HG03066 (cell line): ENCODE measurements at regions not wholly inside any gene's neighbourhood (a gene's known extent, or its start where the extent isn't known, plus 50 kb on each side); places are given as distances from the start of the nearest gene placed in this dataset.
"Not testable (repeated sequence)": the region's sequence is repeated elsewhere in the genome, so short reads cannot be mapped to it uniquely, and the experiment has no call there.

Experiments used
- ATAC-seq: cut with Tn5 transposase; IDR thresholded peaks from one replicate; pipeline ENCODE4 v1.9.1; 2021; ENCODE audit warnings: low read depth; ENCODE audit not compliant: unreplicated experiment

DNA sequence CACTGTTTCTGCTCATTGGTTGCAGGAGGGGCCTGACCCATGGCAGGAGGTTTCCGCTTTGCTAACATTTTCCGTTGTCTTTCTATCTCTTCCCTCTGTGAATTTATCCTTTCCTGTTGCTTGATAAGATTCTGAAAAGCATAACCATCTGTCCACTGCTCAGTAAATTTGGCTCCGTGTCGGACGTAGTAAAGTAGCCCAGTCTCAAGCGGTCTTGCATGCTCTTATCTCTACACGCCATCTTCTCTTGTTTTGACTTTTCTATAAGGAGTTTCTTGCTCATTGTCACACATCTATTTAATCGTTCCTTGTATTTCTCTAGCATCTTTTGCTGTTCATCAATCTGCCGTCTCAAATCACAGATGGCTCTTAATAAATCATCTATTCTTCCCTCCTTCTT, 216.3 kb upstream of the CCL2 start:
- ATAC-seq: not testable (repeated sequence)

DNA sequence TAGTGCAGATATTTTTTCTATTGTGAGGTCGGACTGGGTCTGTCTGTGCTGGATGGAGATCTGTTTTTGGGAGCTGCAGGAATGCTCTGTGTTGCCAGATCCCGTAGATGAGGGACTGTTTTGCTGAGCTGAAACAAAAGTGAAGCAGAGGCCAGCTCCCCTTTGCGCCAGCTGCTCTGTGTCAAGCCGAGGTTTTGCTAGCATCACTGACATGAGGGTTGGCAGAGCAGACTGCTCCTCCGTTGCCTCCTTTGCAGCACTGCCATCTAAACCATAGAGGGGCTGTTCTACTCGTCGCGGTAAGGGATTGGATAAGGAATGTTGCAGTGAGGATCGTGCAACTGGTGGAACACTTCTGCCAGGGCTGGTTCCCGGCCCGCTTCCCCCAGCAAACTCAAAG, 215.9 kb upstream of the CCL2 start:
- ATAC-seq: not testable (repeated sequence)

DNA sequence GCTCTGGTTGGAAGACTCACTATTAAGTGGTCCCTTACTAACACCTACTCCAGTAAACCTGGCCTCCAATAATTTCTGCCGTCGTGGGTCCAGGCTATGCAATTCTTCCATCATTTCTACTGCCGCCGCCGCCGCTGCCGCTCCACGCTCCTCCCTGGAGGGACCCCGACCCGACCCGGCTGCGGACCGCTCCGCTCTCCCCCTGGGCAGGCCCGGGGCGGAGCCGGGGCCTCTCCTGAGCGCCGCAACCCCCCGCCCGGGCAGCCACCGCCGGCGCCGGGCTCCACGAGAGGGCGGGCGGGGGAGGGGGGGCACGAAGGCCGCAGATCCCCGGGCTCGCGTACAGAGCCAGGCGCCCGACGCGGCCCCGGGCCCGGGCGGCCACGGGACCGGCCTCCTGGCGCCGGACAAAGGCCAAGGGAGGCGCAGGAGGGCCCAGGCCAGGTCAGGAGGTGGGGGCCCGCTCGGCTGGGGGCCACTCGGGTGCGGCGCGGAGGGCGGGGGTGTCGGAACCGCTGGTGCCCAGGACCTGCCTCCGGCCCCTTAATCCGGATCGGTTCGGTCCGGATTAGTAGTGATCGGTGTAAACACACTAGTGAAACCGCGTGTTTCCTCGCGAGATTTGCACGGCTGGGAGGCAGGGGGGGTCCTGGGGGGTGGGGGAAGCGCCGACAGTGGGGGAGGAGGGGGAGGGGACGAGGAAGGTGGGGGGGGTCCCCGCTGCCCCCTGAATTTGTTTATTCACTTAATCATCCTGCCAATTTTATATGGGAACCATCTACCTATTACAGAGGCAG, 215.1 kb upstream of the CCL2 start:
- ATAC-seq: not testable (repeated sequence)

DNA sequence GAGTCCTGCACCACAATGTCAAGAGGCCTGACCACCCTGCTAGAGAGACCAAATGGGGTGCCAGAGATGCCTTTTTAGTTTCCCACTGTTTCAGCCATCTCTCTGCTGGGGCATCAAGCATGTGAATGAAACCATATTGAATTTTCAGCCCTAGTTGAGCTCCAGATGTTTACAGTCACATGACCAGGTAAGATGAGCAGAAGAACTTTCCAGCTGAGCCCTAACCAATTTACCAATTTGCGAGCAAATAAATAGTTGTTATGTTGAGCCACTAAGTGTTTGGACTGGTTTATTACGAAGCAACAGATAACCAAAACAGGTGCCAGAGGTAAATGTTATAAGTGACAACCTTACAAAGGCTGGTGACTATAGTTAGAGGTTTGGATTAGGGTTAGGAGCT, 209.1 kb upstream of the CCL2 start:
- no peak for ATAC-seq

DNA sequence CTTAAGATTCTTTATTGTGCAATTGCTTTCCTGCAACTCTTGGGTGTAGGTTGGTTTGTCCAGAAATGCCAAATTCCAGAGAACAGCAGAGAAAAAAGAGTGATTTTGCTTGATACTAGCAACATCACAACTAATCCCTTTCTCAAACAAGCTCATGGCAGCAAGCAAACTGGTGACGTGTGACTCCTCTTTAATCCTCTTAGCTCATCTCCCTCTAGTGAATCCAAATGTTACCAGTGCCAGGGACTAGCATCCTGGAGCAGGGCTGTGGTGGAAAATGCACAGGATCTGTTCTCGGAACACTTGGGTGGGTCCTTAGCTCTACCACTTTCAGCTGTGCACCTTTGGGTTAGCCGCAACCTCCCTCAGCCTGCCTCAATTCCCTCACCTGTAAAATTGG, 204.0 kb upstream of the CCL2 start:
- ATAC-seq: no peak

DNA sequence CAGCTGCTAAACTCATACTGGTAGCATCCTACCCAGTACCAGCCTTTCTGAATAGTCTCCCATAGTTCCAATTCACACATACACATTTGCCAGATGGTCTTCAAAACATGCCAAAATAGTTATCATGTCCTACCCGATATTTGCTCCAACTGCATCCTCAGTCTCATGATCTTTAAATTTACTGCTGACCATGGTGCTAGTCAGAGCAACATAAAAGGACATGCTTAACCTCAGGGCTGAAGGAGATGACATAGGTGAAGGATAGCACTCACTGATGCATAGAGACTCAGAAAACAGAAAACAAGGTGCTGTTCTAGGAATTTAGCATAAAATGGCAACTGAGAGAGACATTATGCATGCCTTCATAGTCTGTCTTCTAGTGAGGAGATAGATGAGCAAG, 200.6 kb upstream of the CCL2 start:
- ATAC-seq: no peak

DNA sequence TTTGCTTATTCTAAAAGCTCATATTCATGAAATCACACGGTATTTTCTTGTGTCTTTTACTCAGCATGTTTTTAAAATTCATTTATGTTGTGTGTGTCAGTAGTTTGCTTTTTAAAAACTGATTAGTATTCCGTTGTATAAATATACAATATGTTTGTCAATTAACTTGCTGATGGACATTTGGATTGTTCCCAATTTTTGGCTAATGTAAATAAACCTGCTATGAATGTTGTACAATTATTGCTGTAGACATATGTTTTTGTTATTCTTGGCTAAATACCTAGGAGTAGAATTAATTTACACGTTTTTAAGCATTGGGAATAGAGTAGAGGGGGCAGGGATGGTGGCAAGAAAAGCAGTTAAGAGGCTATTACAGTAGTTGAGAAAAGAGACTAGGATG, 199.5 kb upstream of the CCL2 start:
- ATAC-seq: no peak

DNA sequence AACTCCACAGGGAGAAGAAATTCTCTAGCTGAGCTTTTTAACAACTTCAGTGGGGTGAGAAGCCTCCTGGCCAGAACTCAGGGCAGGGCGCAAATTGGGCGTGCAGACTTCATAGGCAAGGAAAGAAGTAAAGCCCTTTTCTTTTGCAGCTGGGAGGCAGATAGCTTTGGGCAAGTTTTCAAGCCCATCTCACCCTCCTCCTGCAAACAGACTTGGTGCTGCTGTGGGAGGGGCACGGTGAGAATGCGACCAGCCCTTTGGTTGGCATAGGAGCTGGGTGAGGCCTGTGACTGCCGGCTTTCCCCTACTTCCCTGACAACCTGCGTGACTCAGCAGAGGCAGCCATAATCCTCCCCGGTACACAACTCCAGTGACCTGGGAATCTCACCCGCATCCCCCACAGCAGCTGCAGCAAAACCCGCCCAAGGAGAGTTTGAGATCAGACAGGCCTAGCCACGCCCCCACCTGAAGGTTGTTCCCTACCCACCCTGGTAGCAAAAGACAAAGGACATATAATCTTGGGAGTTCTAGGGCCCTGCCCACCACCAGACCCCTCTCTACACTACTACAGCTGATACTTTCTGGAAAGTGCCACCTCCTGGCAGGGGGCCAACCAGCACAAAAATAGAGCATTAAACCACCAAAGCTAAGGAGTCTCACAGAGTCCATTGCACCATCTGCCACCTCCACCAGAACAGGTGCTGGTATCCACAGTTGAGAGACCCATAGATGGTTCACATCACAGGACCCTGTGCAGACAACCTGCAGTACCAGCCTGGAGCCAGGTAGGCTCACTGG, 195.5 kb upstream of the CCL2 start:
- no peak for ATAC-seq

DNA sequence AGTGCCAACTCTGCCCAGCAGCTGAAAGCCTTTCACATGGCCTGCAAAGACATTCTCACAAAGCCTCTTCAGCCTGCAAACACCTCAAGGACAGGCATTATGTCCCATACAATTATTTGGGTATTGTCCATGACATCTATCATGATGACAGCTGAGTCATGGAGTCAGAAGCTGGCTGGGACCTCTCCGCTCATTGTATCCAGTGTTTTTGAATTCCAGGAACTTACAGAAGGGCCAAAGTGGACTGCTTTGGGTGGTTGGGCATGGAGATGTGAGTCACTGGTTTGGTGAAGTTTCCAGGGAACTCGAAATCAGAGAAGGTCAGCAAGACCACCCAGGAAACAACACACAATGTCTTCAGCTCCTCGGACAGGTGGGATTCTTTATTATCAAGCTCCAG, 188.6 kb upstream of the CCL2 start:
- ATAC-seq: no peak

DNA sequence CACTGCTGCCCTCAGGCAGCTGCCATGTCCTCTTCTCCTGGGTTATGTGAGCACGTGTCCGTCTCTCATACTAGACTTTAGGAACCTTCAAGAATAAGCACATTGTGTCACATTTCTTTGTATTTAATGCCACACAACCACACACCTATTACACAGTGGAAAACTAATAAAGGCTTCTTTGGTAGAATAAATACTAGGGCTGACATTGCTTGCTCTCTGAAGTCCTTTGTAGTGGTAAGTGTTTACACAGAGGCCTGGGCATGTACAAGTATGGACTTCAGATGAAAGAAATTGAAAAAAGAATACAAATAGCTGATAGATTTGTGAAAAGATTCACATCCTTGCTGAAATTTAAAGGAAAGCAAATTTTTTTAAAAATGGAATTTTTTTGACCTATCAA, 188.1 kb upstream of the CCL2 start:
- no peak for ATAC-seq

DNA sequence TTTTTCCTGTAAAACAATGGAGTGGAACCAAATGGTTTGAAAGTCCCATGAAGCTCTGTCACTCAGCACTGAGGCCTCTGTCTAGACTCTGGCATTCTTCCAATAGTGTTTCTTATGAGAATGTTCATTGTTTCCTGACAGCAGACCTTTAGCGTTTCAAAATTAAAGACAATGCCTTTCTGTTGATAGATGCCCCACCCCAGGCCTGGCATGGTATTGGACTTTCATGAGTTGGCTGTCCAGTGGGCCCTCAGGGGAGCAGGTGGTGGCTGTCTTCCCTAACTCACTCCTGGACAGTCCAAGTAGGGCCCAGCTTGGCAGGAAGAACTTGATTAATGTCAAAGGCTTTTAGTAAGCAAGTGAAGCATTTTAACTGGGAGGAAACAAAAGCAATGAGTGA, 186.5 kb upstream of the CCL2 start:
- no peak for ATAC-seq

DNA sequence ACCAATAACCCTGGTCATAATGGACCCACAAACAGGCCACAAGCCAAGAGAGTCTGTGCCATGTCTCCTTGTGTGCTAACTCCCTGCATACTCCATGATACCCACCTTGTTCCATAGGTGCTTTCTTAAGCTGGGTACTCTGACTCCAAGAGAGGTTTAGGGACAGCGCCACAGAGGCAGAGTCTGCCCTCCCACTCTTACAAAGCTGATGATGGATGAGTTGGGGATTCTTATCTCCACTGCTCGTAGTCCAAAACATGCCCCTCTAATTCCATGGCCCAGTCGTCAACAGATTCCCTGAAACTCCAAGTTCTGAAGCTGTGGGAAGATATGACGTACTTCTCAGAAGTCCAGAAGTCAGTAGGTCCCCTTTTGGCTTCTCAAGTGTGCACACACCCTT, 184.4 kb upstream of the CCL2 start:
- ATAC-seq: no peak

DNA sequence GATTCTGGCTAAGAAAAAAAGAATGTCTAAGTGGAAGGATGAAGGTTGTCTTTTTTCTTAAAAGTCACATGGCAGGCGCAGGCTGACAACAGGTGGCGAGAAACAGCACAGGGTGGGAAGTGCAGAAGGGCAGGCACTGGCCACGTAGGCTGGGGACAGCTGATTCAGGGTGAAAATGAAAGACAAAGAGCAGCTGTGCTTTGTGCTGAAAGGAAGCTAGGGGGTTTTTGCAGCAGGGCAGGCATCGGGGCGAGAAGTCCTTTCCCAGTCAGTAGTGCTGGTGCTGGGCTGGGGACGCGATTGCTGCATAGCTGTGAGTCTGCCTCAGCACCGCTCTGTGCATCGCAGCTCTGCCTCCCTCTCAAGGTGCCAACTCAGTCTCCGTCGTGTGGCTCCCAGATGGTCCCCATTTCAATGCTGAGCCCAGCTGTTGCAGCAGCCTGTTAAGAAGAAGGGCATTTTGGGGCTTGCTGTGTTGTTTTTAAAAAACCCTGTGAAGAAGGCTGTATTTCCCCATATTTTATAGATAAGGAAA, 183.1 kb upstream of the CCL2 start:
- no peak for ATAC-seq

DNA sequence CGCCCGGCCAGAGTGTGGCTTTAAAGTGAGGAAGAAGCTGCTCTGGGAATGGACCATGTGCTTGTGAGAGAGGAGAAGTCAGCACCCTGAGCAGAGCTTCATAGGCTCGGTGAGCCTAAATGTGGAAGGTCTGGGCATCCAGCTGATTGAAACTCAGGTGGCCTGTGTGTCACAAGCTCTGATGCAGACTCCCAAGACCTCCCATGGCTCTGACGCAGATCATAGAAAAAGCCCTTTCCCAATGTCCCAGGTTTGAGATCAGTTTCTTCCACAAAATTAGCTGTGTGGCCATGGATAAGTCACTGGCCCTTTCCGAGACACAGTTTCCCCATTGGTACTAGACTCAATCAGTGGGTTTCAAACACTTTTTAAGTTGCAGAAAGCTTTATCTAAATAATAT, 180.0 kb upstream of the CCL2 start:
- no peak for ATAC-seq

DNA sequence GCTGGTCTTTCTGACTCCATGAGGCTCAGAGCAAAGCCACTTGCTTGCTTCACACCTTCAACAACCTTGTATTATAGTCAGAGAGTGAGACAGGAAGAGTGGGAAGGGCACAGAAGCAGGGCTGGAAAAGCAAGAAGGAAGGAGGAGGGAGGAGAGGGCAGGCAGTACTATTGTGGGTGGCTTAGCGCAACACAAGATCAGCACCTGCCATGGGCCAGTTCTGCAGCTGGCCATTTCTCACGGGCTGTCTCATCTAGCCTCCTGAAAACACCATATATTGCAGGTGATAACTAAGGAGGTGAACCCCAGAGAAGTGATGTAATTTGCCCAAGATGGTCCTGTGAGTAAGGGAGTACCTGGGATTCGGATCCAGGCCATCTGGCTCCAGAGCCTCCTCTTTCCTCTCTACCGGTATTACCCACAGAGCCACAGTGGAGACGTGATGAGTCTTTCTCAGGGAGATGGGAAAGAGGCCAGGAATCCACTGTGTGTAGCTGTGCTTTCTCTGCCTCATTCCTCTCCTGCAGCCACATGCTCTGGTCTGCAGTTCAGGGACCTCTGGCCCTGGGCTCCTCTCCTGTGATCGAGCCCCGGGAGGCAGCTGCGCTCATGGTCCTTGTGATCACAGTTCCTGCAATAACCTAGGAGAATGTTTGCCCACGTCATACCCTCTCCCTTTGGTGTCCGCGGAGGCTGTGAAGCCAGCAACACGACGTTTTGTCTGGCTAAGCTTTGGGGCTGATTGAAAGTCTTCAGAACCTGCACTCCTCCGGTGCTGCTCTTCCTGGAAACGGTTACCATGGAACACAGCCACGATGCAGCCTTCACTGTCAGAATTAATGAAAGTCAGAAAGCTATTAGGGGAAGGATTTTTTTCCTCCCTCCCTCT, 178.1 kb upstream of the CCL2 start:
- ATAC-seq: no peak

DNA sequence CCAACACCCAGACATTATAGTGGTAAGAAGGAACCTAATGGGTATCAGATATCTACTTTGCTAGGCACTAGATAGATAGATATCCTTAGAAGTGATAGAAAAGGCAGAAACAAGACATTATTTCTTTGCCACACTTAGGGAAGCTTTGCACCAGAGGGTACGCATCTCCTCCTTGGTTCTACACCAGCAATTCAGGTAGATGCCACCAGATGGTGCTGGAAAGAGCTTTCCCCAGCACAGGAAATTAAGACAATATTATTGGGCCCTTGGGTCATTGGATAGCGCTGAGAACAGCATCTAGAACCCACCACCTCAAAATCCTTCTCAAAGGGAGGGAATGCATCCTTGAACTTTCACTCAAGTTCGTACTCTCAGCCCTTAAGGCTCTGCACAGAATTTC, 173.8 kb upstream of the CCL2 start:
- ATAC-seq: no peak

DNA sequence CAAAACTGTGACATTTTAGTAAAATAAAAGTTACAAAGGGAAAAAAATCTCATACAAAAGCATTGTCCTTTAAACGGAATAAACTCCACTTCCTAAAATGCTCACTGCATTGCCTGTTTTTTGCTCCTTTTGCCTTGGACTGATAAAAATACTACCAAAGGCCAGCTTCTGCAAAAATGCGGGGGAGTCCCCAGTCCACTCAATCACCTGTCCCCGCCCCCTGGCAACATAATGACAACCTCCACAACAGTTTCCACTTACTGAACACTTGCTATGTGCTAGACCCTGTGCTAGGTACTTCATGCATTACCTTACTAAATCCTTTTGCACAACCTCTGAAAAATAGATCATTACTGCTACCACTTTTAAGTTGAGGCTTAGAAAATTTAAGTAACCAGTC, 172.7 kb upstream of the CCL2 start:
- ATAC-seq: no peak

DNA sequence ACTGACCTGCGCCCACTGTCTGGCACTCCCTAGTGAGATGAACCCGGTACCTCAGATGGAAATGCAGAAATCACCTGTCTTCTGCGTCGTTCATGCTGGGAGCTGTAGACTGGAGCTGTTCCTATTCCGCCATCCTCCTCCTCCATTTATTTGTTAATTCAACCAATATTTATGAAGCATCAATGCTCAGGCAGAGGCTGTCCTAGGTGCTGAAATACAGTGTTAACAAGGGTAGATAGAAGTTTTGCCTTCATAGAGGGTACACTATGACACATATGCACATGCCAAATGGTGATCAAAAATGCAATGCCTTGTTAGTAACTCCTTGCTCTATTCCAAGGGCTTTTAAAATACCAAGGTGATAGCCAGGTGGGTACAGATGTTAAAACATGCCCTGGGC, 166.0 kb upstream of the CCL2 start:
- ATAC-seq: not testable (repeated sequence)

DNA sequence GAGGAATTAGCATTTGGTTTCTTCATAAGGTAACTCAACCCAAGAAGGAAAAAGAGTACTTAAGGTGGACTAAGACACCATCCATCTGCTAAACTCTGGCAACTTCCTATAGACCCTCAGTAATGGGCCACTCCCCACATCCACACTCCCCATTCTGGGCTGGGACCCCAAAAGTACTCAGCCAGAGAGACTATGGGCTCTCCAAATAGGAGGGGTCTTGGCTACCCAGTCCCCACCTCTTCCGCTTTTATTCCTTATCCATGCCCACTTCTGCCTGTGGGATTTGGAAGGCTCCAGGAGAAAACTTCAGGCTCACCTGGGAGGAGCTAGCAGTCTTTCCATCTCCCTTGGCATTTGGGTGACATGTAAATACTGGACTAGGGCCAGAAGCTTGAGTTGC, 164.5 kb upstream of the CCL2 start:
- ATAC-seq: no peak

DNA sequence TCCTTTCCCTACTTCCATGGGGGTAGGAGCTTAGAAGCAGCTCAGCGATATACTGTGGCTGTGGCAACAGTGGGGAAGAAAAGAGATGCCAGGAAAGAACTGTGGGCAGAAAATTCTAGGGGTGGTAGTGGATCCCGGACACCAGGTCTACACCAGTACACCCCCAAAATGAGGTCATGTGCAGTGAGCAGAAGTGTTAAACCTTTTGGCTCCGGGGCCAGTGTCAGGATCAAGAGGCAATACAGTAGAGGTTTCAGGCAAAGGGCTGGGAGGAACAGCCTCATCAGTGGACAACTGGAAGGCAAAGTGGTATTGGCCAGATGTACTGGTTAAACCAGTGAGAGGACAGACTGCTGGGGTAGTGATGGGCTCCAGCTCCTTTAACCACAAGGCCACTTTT, 163.1 kb upstream of the CCL2 start:
- no peak for ATAC-seq

DNA sequence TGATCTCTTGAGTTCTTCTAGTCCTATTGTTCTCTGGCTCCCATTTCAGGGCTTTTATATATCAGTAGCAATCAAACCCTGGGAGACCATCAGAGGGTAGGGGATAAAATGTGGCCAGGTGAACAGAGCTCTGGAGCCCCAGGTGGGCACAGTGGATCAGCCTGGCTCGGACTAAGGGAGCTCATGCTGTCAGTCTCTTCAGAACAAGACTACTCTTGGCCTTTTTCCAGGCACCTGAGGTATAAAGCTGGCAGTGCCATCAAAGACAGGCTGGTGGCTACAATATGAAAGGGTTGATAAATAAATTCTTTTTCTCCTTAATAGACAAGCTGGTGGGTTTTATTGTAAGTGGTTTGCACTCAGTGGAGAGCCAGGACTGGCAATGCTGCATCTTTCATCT, 160.0 kb upstream of the CCL2 start:
- no peak for ATAC-seq
